GM20000 (cell line): ENCODE measurements at regions not wholly inside any gene's neighbourhood (a gene's known extent, or its start where the extent isn't known, plus 50 kb on each side); places are given as distances from the start of the nearest gene placed in this dataset.

Experiments used
- DNase-seq: peaks from one replicate; pipeline ENCODE4 v3.0.0; 2012; ENCODE audit warnings: low spot score
- TF ChIP-seq, protein P1 (sequence below): IDR thresholded peaks from 2 replicates; pipeline ENCODE4 v1.5.1; 2012; ENCODE audit warnings: mild to moderate bottlenecking, control low read depth; ENCODE audit errors: extremely low read depth, missing control alignments

DNA sequence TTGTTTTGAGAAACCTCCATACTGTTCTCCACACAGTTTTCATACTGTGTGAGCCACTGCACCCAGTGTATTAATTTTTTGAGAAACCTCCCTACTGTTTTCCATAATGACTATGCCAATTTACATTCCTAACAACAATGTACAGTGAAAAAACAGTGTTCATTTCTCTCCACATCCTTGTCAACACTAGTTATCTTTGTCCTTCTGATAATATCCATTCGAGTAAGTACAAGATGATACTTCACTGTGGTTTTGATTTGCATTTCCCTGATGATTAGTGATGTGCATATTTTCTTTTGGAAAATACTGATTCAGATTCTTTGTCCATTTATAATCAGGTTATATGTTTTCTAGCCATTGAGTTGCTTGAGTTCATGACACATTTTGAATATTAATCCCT, 462.0 kb downstream of the CDH11 start:
- DNase-seq = no peak
- TF ChIP-seq, protein P1, sequence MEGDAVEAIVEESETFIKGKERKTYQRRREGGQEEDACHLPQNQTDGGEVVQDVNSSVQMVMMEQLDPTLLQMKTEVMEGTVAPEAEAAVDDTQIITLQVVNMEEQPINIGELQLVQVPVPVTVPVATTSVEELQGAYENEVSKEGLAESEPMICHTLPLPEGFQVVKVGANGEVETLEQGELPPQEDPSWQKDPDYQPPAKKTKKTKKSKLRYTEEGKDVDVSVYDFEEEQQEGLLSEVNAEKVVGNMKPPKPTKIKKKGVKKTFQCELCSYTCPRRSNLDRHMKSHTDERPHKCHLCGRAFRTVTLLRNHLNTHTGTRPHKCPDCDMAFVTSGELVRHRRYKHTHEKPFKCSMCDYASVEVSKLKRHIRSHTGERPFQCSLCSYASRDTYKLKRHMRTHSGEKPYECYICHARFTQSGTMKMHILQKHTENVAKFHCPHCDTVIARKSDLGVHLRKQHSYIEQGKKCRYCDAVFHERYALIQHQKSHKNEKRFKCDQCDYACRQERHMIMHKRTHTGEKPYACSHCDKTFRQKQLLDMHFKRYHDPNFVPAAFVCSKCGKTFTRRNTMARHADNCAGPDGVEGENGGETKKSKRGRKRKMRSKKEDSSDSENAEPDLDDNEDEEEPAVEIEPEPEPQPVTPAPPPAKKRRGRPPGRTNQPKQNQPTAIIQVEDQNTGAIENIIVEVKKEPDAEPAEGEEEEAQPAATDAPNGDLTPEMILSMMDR = no peak

DNA sequence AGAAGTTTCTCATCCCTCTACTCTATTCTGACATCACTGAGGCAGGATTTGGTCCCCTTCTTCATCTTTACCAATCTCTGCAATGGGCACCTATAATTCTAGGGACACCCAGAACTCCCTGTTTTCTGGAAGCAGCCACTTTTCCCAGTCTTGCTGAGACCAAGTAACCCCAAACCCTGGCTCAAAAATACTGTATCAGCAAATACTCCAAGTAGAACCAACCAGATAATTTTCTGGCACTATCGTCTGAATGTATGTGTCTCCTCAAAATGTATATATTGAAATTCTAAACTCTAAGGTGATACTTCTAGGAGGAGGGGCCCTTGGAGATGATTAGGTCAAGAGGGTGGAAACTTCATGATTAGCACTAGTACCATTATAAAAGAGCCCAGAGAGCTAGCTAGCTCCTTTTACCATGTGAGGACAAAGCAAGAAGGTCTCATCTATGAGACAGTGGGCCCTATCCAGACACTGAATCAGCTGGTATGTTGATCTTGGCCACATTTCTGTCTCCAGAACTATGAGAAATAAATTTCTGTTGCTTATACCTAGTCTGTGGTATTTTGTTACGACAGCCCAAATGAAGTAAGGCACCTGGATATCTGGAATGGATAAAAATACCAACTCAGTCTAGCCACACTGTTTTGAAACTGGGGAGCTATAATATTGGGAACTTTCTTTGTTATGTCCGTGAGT, 464.4 kb downstream of the CDH11 start:
- TF ChIP-seq, protein P1 = no peak
- no peak for DNase-seq

DNA sequence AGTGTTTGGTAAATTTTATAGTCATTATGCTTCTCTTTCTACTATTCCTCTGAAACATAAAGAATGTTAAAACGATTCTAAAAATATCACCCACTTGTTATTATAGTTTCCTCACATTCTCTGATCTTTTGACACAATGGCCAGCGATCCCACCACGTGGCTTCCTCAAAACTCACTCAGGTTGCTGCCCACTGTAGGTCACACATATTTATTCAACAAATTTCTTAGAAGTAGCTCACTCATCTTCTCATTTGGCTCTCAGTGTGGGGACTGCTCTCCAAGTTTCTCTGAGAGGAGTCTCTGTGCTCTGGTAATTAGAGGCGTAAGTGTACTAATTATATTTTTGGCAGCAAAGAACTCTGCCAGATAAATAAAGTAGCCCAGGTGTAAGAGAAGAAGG, 465.4 kb downstream of the CDH11 start:
- no peak for DNase-seq

DNA sequence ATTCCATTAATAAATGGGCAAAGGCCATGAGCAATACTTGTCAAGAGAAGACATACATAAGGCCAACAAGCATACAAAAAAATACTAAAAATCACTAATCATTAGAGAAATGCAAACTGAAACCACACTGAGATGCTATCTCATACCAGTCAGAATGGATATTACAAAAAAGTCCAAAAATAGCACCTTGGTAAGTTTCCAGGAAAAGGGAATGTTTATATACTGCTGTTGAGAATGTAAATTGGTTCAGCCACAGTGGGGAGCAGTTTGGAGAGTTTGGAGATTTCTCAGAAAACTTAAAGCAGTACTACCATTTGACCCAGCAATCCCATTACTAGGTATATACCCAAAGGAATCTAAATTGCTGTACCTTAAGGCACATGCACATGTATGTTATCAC, 467.7 kb downstream of the CDH11 start:
- no peak for DNase-seq
- TF ChIP-seq, protein P1 = no peak

More for the DNA sequence above, 465.4 kb downstream of the CDH11 start:
- TF ChIP-seq, protein P1 = no peak

DNA sequence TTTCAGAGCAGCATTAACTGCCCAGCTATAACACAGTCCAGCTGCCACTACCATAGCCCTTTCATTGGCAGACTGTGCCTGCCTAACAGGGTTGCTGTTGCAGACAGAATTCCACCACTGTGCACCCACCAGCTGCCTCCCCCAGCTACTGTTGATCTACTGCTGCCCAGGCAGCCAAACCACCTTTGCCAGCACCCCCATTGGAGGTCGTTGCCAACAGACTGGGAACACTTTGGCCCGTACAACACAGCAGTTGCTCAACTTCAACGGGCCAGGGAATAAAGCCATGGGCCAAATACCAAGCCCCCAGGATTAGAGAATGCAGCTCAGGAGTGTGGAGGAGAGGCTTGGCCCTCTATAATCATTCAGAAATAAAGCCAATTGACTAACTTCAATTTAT, 473.6 kb downstream of the CDH11 start:
- TF ChIP-seq, protein P1 = no peak
- DNase-seq = no peak

DNA sequence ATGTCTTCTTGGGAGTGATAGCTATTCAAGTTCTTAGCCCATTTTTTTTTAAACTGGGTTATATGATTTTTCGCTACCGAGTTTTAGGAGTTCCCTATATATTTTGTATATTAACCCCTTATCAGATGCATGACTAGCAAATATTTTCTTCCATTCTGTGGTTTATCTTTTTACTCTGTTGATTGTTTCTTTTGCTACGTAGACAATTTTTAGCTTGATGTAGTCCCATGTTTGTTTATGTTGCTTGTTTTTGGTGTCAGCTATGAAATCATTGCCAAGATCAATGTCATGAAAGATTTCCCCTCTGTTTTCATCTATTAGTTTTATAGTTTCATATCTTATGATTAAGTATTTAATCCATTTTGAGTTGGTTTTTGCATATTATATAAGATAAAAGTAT, 480.5 kb downstream of the CDH11 start:
- TF ChIP-seq, protein P1 = no peak
- DNase-seq = no peak

DNA sequence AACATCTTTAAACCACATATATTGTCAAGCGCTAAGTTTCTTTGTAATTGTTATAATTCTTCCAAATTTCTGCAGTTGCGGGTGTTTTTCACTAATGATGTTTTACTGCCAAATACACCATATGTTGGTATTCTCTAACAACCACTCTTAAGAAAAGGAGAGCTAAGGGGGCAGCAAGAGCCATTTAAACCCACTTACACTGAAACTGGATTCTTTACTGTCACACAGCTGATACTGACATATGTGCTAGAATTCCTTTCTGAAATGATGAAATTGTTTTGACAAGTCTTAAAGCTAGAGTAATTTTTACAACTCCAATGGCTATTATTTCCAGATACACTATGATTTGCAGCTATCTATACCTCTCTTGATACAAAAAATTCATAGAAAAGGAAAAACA, 483.1 kb downstream of the CDH11 start:
- no peak for DNase-seq
- TF ChIP-seq, protein P1 = no peak
